HG03521 (cell line): ENCODE measurements at regions not wholly inside any gene's neighbourhood (a gene's known extent, or its start where the extent isn't known, plus 50 kb on each side); places are given as distances from the start of the nearest gene placed in this dataset.

Experiments used
- ATAC-seq: cut with Tn5 transposase; IDR thresholded peaks from one replicate; pipeline ENCODE4 v1.9.1; 2021; ENCODE audit warnings: mild to moderate bottlenecking, moderate library complexity; ENCODE audit not compliant: unreplicated experiment

- no peak for ATAC-seq
Measured at GRCh38 chr12:124184456-124184855, 110.4 kb upstream of the RFLNA start.

GRCh38 chr12:124185971-124186686 is 108.8 kb upstream of the RFLNA start:
- no peak for ATAC-seq

GRCh38 chr12:124188084-124188483 is 106.8 kb upstream of the RFLNA start:
- no peak for ATAC-seq

GRCh38 chr12:124188561-124189405 is 106.1 kb upstream of the RFLNA start:
- ATAC-seq: no peak

- no peak for ATAC-seq
Measured at GRCh38 chr12:124190312-124191023, 104.4 kb upstream of the RFLNA start.

GRCh38 chr12:124191024-124191359 is 103.9 kb upstream of the RFLNA start:
- ATAC-seq: no peak

- no peak for ATAC-seq
Measured at GRCh38 chr12:124191966-124192365, 102.9 kb upstream of the RFLNA start.

GRCh38 chr12:124194264-124194892 is 100.5 kb upstream of the RFLNA start:
- no peak for ATAC-seq

GRCh38 chr12:124194893-124195566 is 99.9 kb upstream of the RFLNA start:
- no peak for ATAC-seq

- ATAC-seq: no peak
Measured at GRCh38 chr12:124195567-124195942, 99.3 kb upstream of the RFLNA start.

- ATAC-seq: no peak
Measured at GRCh38 chr12:124196236-124196635, 98.7 kb upstream of the RFLNA start.

GRCh38 chr12:124201248-124201647 is 93.6 kb upstream of the RFLNA start:
- ATAC-seq: no peak

- no peak for ATAC-seq
Measured at GRCh38 chr12:124203176-124203575, 91.7 kb upstream of the RFLNA start.

GRCh38 chr12:124205405-124205804 is 89.5 kb upstream of the RFLNA start:
- ATAC-seq: no peak

- no peak for ATAC-seq
Measured at GRCh38 chr12:124207049-124207448, 87.8 kb upstream of the RFLNA start.

GRCh38 chr12:124207617-124208016 is 87.3 kb upstream of the RFLNA start:
- ATAC-seq: no peak

GRCh38 chr12:124208489-124208888 is 86.4 kb upstream of the RFLNA start:
- ATAC-seq: no peak

- ATAC-seq: no peak
Measured at GRCh38 chr12:124210991-124211577, 83.8 kb upstream of the RFLNA start.

- no peak for ATAC-seq
Measured at GRCh38 chr12:124211753-124212152, 83.1 kb upstream of the RFLNA start.

GRCh38 chr12:124213666-124214347 is 81.1 kb upstream of the RFLNA start:
- ATAC-seq: no peak
